ENCODE measurements at regions not wholly inside any gene's neighbourhood (a gene's known extent, or its start where the extent isn't known, plus 50 kb on each side); places are given as distances from the start of the nearest gene placed in this dataset.

GRCh38 chr10:121185816-121186455, 334.8 kb downstream of the WDR11 start:
- DNase-seq: no peak

DNA sequence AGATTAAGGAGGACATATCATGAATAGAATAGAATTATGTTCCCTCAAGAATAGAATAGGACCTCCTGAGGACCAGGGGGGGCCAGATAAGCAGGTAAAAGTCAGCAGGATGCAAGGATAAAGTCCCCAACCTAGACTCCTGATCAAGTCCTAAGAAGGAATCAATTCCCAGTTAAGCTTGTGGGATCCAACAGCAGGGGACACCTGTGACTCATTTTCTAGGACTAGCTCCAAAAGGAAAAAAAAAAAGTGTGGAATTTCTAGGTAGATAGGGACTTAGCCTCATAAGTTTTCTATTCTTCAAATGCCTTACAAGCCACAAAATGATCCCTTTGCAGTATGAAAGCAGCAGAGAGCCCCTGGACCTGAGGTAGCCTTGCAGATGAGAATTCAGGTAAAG, 336.2 kb downstream of the WDR11 start:
- no peak for DNase-seq

- DNase-seq: no peak
Observed at GRCh38 chr10:121188005-121188404, 336.8 kb downstream of the WDR11 start.

DNA sequence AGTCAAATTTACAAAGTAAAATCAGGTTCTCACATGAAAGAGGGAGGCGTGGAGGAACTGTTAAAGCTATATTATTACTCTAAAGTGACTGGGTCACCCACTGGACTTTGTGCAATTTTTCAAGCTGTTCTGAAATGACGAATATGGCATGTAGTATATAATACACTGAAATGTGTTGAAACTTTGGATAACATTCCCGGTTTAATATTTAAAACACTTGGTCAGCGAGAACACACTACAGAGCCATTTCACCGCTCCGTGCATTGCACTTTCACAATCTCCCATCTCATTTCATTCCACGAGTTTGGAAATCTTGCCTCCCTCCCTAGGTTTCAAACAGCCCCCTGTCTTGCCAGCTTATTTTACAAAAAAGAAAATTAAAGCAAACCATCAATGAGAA, 337.9 kb downstream of the WDR11 start:
- no peak for DNase-seq

- DNase-seq: no peak
Observed at GRCh38 chr10:121194696-121195523, 343.7 kb downstream of the WDR11 start.

GRCh38 chr10:121195524-121195910, 344.4 kb downstream of the WDR11 start:
- no peak for DNase-seq

GRCh38 chr10:121199081-121199480, 347.9 kb downstream of the WDR11 start:
- DNase-seq: no peak

DNA sequence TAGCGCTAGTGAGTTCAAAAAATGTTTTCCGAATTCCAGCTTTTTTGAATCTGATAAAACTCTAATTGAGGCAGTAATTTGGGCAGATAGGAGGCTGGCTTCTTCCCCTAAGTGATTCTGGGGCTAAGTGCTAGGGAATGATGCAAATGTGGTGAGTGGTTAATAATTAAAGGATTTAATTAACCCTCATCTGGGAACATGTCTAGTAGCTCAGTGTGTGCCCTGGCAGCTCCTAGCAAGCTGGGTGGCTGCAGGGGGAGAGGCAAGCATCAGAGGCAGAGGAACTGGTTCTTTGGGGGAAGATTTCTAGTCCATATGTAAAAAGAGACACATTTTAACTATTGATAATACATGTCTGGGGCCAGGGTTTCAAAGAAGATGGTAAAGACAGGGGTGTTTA, 354.5 kb downstream of the WDR11 start:
- DNase-seq: no peak

DNA sequence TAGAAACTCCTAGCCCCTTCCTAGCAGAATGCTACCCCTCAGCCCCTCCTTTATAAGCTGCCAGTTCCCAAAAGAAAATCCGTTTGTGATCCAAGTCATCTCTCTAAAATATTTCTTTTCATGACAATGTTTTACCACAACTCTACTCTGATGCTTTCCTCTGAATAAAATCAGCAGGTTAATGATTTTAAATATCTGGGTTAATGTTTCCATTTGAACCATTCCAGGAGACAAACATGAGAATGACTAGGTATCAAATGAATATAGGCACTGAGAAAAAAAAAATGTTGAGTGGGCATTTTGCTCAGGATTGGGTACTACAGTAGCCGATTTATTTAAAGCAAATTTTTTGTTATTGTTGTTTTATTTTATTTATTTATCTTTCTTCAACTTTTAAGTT, 360.3 kb downstream of the WDR11 start:
- DNase-seq: no peak

DNA sequence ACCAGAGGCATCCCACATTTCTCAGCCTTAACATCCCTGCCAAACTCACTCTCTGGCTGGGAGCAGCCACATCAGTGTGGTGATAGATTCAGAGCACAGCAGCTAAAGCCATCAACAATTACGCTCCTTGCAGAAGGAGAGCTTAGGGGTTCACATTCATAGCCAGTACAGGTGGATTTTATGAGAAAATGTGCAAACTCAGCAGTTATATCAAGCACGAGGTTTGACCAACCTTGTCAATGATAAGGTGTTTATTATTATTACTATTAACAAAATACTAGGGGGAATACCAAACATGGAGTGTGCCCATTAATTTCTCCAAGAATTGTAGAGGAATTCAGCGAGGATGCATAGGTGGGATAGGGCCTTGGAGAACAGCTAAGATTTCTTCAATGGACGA, 362.3 kb downstream of the WDR11 start:
- no peak for DNase-seq

- DNase-seq: no peak
Observed at GRCh38 chr10:121216295-121216694, 365.1 kb downstream of the WDR11 start.

DNA sequence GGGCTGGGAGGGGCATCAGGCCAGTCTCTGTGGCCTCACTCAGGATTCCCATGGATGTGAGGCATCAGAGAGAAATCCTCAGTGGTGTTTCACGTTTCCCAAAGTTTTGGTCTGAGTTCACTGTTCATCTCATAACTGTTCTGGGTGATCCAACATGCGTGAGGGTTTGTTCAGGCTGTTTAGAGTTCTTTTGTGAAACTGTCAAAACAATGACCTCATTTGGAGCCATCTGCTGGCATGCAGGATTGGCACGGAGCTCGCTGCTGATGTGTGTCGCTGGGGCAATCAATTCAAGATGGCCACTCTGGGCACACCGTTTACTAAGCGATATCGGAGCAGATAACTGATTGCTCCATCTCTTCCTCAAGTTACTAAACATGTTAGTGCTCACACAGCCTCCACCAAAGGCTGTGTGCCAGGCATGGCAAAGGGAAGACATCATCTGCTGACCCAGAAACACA, 365.6 kb downstream of the WDR11 start:
- DNase-seq: peak; percentile 45

- DNase-seq: no peak
Observed at GRCh38 chr10:121217331-121217730, 366.2 kb downstream of the WDR11 start.

DNA sequence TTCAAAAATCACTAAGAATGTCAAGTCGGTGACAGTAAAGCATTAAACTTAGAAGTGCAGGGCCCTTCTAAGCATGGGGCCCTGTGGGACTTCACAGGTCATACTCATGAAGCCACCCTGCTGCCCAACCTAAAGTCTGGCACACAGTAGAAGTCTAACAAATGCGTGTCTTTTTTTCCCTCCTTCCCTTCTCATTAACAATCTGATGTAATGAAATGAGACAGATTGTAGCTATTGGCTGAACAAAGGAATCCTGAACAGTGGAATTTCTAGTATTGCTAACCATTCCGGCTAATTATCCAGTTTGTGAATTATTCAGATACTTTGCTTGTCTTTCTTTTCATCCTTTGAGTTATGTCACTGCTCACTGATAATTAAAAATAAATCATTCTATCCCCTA, 369.9 kb downstream of the WDR11 start:
- no peak for DNase-seq

- no peak for DNase-seq
Observed at GRCh38 chr10:121221991-121222390, 370.8 kb downstream of the WDR11 start.

DNA sequence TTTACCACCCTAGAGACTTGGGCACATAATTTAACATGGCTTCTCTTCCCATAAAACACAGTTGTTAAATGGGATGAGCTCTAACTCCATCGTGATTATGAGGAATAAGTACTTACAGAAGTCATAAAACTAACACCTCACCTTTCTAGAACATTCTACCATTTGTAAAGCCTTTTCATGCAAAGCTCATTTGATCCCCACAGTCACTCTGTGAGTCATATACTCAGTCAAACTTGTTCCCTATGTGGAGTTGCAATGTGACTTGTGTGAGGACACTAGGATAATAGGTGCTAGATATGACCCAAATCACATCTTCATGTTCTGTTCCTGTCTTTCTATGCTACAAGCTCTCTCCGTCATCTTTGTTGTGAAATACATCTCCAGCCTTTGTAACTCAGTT, 371.7 kb downstream of the WDR11 start:
- DNase-seq: no peak

- DNase-seq: no peak
Observed at GRCh38 chr10:121231079-121231478, 367.2 kb downstream of the FGFR2 start.

DNA sequence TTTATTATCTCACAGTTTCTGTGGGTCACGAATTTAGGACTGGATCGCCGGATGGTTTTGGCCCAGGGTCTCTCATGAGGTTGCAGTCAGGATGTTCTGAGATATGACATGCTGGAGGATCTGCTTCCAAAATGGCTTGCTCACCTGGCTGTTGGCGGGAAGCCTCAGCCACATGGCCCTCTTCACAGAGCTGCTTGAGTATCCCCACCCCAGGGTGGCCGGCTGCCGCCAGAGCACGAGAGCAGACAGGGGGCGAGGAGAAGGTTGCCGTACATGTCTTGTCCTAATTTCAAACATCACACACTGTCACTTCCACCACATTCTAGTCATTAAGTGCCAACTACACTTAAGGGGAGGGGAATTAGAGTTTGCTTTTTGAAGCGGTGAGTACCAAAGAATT, 365.8 kb downstream of the FGFR2 start:
- DNase-seq: no peak

DNA sequence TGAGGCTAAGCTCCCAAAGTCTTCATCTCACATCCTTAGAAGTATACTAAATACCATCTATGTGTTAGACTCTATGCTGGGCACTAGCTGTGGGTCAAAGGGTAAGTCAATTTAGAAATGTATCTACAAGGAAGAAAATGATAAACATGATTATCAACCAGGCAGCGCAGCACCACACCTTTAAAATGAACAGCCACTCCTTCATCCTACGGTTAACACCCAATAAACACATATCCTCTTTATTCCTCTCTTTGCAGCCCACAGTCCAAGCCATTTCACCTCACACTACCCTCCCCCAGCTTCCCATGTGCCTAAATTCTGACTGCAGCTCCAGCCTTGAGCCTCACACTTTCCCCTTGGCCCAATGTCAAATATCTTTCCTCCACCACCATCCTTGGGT, 362.6 kb downstream of the FGFR2 start:
- no peak for DNase-seq

- no peak for DNase-seq
Observed at GRCh38 chr10:121236621-121237020, 361.6 kb downstream of the FGFR2 start.

GRCh38 chr10:121237718-121238117, 360.5 kb downstream of the FGFR2 start:
- no peak for DNase-seq

- no peak for DNase-seq
Observed at GRCh38 chr10:121240011-121240410, 358.2 kb downstream of the FGFR2 start.

- DNase-seq: no peak
Observed at GRCh38 chr10:121240556-121240955, 357.7 kb downstream of the FGFR2 start.

DNA sequence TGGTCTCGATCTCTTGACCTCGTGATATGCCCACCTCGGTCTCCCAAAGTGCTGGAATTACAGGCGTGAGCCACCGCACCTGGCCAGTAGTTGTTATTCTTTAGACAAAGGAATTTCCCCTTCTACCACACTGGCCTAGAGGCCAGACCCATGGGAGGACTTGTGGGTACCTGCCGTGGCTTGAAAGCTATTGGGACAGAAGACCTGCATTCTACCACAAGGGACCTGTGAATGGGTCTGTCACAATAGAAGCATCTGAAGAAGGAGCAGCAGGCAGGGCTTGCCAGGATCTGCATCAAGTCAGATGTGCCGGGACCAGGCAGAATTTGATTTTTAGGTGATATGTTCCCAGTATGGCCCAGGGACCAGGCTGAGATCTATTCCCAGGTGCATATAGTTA, 356.9 kb downstream of the FGFR2 start:
- no peak for DNase-seq

Data from occipital lobe (tissue), 1 donor.